ENCODE measurements at regions not wholly inside any gene's neighbourhood (a gene's known extent, or its start where the extent isn't known, plus 50 kb on each side); places are given as distances from the start of the nearest gene placed in this dataset.

- Histone ChIP-seq H3K4me2 (replicated peaks; ENCODE audit: extremely low read depth, low read length, poor library complexity, severe bottlenecking) (no peak overlapping the region), H4K20me1 (ENCODE audit: insufficient read depth, low read length) (no peaks in the 10 kb centered on the region), H3K9ac (ENCODE audit: insufficient read depth, low read length, poor library complexity, severe bottlenecking) (no peak overlapping the region), H3K4me3 (replicated peaks in 1 of 3; ENCODE audit: low read depth in 2 of 3, low read length in 3 of 3) (no peak overlapping the region), H3K9me3 (replicated peaks in 1 of 2; ENCODE audit: control insufficient read depth in 1 of 2, insufficient read depth in 1 of 2, low read length in 2 of 2) (no peaks in the 10 kb centered on the region), H3K36me3 (replicated peaks in 1 of 2; ENCODE audit: control insufficient read depth in 1 of 2, insufficient read depth in 2 of 2, low read length in 2 of 2) (no peaks in the 10 kb centered on the region), H3K4me1 (ENCODE audit: control insufficient read depth in 1 of 2, insufficient read depth in 2 of 2, low read length in 2 of 2) (peaks cover 19 to 23% of the 10 kb centered on the region in 2 donors), H3K79me2 (ENCODE audit: insufficient read depth, low read length) (no peaks in the 10 kb centered on the region), H3K27ac (ENCODE audit: low read depth in 1 of 2, low read length in 2 of 2) (no peak overlapping the region), H3K27me3 (ENCODE audit: control insufficient read depth in 2 of 2, insufficient read depth in 2 of 2, low read length in 2 of 2) (no peaks in the 10 kb centered on the region), H2AFZ (ENCODE audit: insufficient read depth, low read depth, low read length, poor library complexity, severe bottlenecking) (no peak overlapping the region)
- intact Hi-C loops (cut with micrococcal nuclease) = no loop called here
- no peak for DNase-seq
- no peaks in the 10 kb centered on the region for H3K36me3 Mint-ChIP-seq
- no peak overlapping the region for H3K4me3 Mint-ChIP-seq
- H3K4me1 Mint-ChIP-seq = peaks cover 32% of the 10 kb centered on the region
- WGBS (ENCODE audit: insufficient coverage) = 97% methylated on average over 10 of the region's 10 CpGs
- no peak overlapping the region for H3K27ac Mint-ChIP-seq
- peaks cover 0 to 4% (median 0%) of the 10 kb centered on the region in 7 donors for H3K9me3 Mint-ChIP-seq
- H3K27me3 Mint-ChIP-seq (ENCODE audit: low read depth in 3 of 3) = peaks cover 17 to 19% (median 17%) of the 10 kb centered on the region in 3 donors
- TF ChIP-seq CTCF (IDR thresholded peaks at IDR 0.05) = no peak
Measured at GRCh38 chr3:72171946-72172345, 387.0 kb upstream of the PROK2 start.

- Histone ChIP-seq H2AFZ (ENCODE audit: insufficient read depth, low read depth, low read length, poor library complexity, severe bottlenecking) (no peak overlapping the region), H3K4me1 (ENCODE audit: control insufficient read depth in 1 of 2, insufficient read depth in 2 of 2, low read length in 2 of 2) (peaks cover 14 to 18% of the 10 kb centered on the region in 2 donors), H3K36me3 (replicated peaks in 1 of 2; ENCODE audit: control insufficient read depth in 1 of 2, insufficient read depth in 2 of 2, low read length in 2 of 2) (no peaks in the 10 kb centered on the region), H3K9ac (ENCODE audit: insufficient read depth, low read length, poor library complexity, severe bottlenecking) (no peak overlapping the region), H3K79me2 (ENCODE audit: insufficient read depth, low read length) (no peaks in the 10 kb centered on the region), H3K4me3 (replicated peaks in 1 of 3; ENCODE audit: low read depth in 2 of 3, low read length in 3 of 3) (no peak overlapping the region), H3K27ac (ENCODE audit: low read depth in 1 of 2, low read length in 2 of 2) (no peak overlapping the region), H3K4me2 (replicated peaks; ENCODE audit: extremely low read depth, low read length, poor library complexity, severe bottlenecking) (no peak overlapping the region), H3K27me3 (ENCODE audit: control insufficient read depth in 2 of 2, insufficient read depth in 2 of 2, low read length in 2 of 2) (no peaks in the 10 kb centered on the region), H4K20me1 (ENCODE audit: insufficient read depth, low read length) (no peaks in the 10 kb centered on the region), H3K9me3 (replicated peaks in 1 of 2; ENCODE audit: control insufficient read depth in 1 of 2, insufficient read depth in 1 of 2, low read length in 2 of 2) (no peaks in the 10 kb centered on the region)
- no peak overlapping the region for H3K4me3 Mint-ChIP-seq
- H3K36me3 Mint-ChIP-seq = no peaks in the 10 kb centered on the region
- H3K9me3 Mint-ChIP-seq = peaks cover 0 to 4% (median 0%) of the 10 kb centered on the region in 7 donors
- H3K27ac Mint-ChIP-seq = no peak overlapping the region
- 90% methylated on average over 3 of the region's 6 CpGs for WGBS (ENCODE audit: insufficient coverage)
- intact Hi-C loops (cut with micrococcal nuclease) = no loop called here
- no peak for DNase-seq
- peaks cover 27% of the 10 kb centered on the region for H3K4me1 Mint-ChIP-seq
- H3K27me3 Mint-ChIP-seq (ENCODE audit: low read depth in 3 of 3) = peaks cover 13 to 19% (median 17%) of the 10 kb centered on the region in 3 donors
- TF ChIP-seq CTCF (IDR thresholded peaks at IDR 0.05) = no peak
Measured at GRCh38 chr3:72171463-72171881, 386.5 kb upstream of the PROK2 start.
